GM21381 (cell line): ENCODE measurements at regions not wholly inside any gene's neighbourhood (a gene's known extent, or its start where the extent isn't known, plus 50 kb on each side); places are given as distances from the start of the nearest gene placed in this dataset.
"Not testable (repeated sequence)": the region's sequence is repeated elsewhere in the genome, so short reads cannot be mapped to it uniquely, and the experiment has no call there.

ENCODE experiments used
- ATAC-seq: cut with Tn5 transposase; IDR thresholded peaks from one replicate; pipeline ENCODE4 v1.9.1; 2021; ENCODE audit warnings: mild to moderate bottlenecking, moderate library complexity; ENCODE audit not compliant: unreplicated experiment

GRCh38 chr3:137295336-137295735 is 337.6 kb downstream of the IL20RB start:
- no peak for ATAC-seq

- ATAC-seq: no peak
Observed at GRCh38 chr3:137296116-137296515, 338.3 kb downstream of the IL20RB start.

- no peak for ATAC-seq
Observed at GRCh38 chr3:137297770-137298169, 340.0 kb downstream of the IL20RB start.

GRCh38 chr3:137300703-137301102 is 342.9 kb downstream of the IL20RB start:
- no peak for ATAC-seq

- ATAC-seq: no peak
Observed at GRCh38 chr3:137304313-137305056, 346.7 kb downstream of the IL20RB start.

- ATAC-seq: no peak
Observed at GRCh38 chr3:137324114-137324513, 366.3 kb downstream of the IL20RB start.

GRCh38 chr3:137325170-137325569 is 367.4 kb downstream of the IL20RB start:
- no peak for ATAC-seq

- ATAC-seq: no peak
Observed at GRCh38 chr3:137325934-137326333, 368.2 kb downstream of the IL20RB start.

- ATAC-seq: no peak
Observed at GRCh38 chr3:137329594-137329993, 371.8 kb downstream of the IL20RB start.

- no peak for ATAC-seq
Observed at GRCh38 chr3:137330246-137330645, 372.5 kb downstream of the IL20RB start.

- ATAC-seq: no peak
Observed at GRCh38 chr3:137332297-137332696, 374.5 kb downstream of the IL20RB start.

GRCh38 chr3:137335478-137335877 is 377.7 kb downstream of the IL20RB start:
- ATAC-seq: no peak

GRCh38 chr3:137338400-137338799 is 380.6 kb downstream of the IL20RB start:
- ATAC-seq: not testable (repeated sequence)

GRCh38 chr3:137343283-137343682 is 385.5 kb downstream of the IL20RB start:
- ATAC-seq: no peak

GRCh38 chr3:137347132-137347531 is 389.3 kb downstream of the IL20RB start:
- no peak for ATAC-seq

GRCh38 chr3:137347817-137348368 is 390.1 kb downstream of the IL20RB start:
- ATAC-seq: no peak

- no peak for ATAC-seq
Observed at GRCh38 chr3:137348936-137349335, 391.2 kb downstream of the IL20RB start.

- no peak for ATAC-seq
Observed at GRCh38 chr3:137349557-137350348, 392.0 kb downstream of the IL20RB start.

GRCh38 chr3:137360531-137361201 is 402.9 kb downstream of the IL20RB start:
- no peak for ATAC-seq

GRCh38 chr3:137382005-137382594 is 382.0 kb upstream of the SOX14 start:
- ATAC-seq: no peak

GRCh38 chr3:137385922-137386321 is 378.2 kb upstream of the SOX14 start:
- ATAC-seq: no peak
